ENCODE measurements at regions not wholly inside any gene's neighbourhood (a gene's known extent, or its start where the extent isn't known, plus 50 kb on each side); places are given as distances from the start of the nearest gene placed in this dataset.

GRCh38 chrX:134747006-134747405 lies 50.0 kb downstream of the PABIR2 start:
- Mint-ChIP-seq H3K36me3 (no peaks in the 10 kb centered on the region), H3K4me1 (ENCODE audit: unreplicated experiment) (peaks cover 7% of the 10 kb centered on the region), H3K27me3 (no peaks in the 10 kb centered on the region), H3K27ac (no peak overlapping the region), H3K4me3 (no peak overlapping the region), H3K9me3 (peaks cover 10% of the 10 kb centered on the region)
- no peak for DNase-seq (ENCODE audit: extremely low spot score, unreplicated experiment)
- no peak for TF ChIP-seq CTCF (conservative IDR thresholded peaks at IDR 0.05)

- Mint-ChIP-seq H3K36me3 (no peaks in the 10 kb centered on the region), H3K4me1 (ENCODE audit: unreplicated experiment) (peaks cover 7% of the 10 kb centered on the region), H3K27me3 (no peaks in the 10 kb centered on the region), H3K27ac (no peak overlapping the region), H3K4me3 (no peak overlapping the region), H3K9me3 (peaks cover 7% of the 10 kb centered on the region)
- TF ChIP-seq CTCF (conservative IDR thresholded peaks at IDR 0.05): no peak
- DNase-seq (ENCODE audit: extremely low spot score, unreplicated experiment): no peak
Observed at GRCh38 chrX:134746410-134746785, 50.6 kb downstream of the PABIR2 start.

GRCh38 chrX:134745636-134746409 lies 51.2 kb downstream of the PABIR2 start:
- Mint-ChIP-seq H3K27ac (no peak overlapping the region), H3K27me3 (no peaks in the 10 kb centered on the region), H3K36me3 (no peaks in the 10 kb centered on the region), H3K4me3 (no peak overlapping the region), H3K4me1 (ENCODE audit: unreplicated experiment) (peaks cover 7% of the 10 kb centered on the region), H3K9me3 (peaks cover 5% of the 10 kb centered on the region)
- no peak for TF ChIP-seq CTCF (conservative IDR thresholded peaks at IDR 0.05)
- no peak for DNase-seq (ENCODE audit: extremely low spot score, unreplicated experiment)

- peaks cover 4% of the 10 kb centered on the region for H3K4me1 Mint-ChIP-seq (ENCODE audit: unreplicated experiment)
- no peak for TF ChIP-seq CTCF (conservative IDR thresholded peaks at IDR 0.05)
- no peak for DNase-seq (ENCODE audit: extremely low spot score, unreplicated experiment)
- no peaks in the 10 kb centered on the region for H3K9me3 Mint-ChIP-seq
- H3K27ac Mint-ChIP-seq: no peak overlapping the region
- no peaks in the 10 kb centered on the region for H3K36me3 Mint-ChIP-seq
- no peak overlapping the region for H3K4me3 Mint-ChIP-seq
- H3K27me3 Mint-ChIP-seq: no peaks in the 10 kb centered on the region
Observed at GRCh38 chrX:134743091-134743490, 53.9 kb downstream of the PABIR2 start.

- Mint-ChIP-seq H3K9me3 (no peaks in the 10 kb centered on the region), H3K36me3 (no peaks in the 10 kb centered on the region), H3K4me3 (no peak overlapping the region), H3K4me1 (ENCODE audit: unreplicated experiment) (peaks cover 4% of the 10 kb centered on the region), H3K27me3 (no peaks in the 10 kb centered on the region), H3K27ac (no peak overlapping the region)
- no peak for TF ChIP-seq CTCF (conservative IDR thresholded peaks at IDR 0.05)
- no peak for DNase-seq (ENCODE audit: extremely low spot score, unreplicated experiment)
Observed at GRCh38 chrX:134742573-134742972, 54.4 kb downstream of the PABIR2 start.

Data from type B pancreatic cell (in vitro differentiated cells).